CD14-positive monocyte (primary cell): ENCODE measurements at regions not wholly inside any gene's neighbourhood (a gene's known extent, or its start where the extent isn't known, plus 50 kb on each side); places are given as distances from the start of the nearest gene placed in this dataset.
A peak's percentile ranks its signal among the peaks of the same experiment; 100 is the strongest.
"Not testable (repeated sequence)": the region's sequence is repeated elsewhere in the genome, so short reads cannot be mapped to it uniquely, and the experiment has no call there.

Experiments
- DNase-seq, 3 donors: peaks; one replicate each; pipeline ENCODE4 v3.0.0-alpha.2; 2011 to 2022
- H2AFZ ChIP-seq: 2 replicates; pipeline ENCODE4 v1.6.0; 2012; ENCODE audit warnings: mild to moderate bottlenecking, low read depth, low read length, inconsistent platforms; ENCODE audit not compliant: insufficient read depth, poor library complexity, severe bottlenecking
- H3K27ac ChIP-seq, 2 donors: 1 replicate in 1 of 2; 2 replicates in 1 of 2; pipeline ENCODE4 v1.5.1; 2012 to 2013; ENCODE audit warnings: low read length in 2 of 2, control low read depth in 1 of 2, inconsistent platforms in 1 of 2, low read depth in 1 of 2, mild to moderate bottlenecking in 1 of 2
- H3K27me3 ChIP-seq, 2 donors: one replicate each; pipeline versions ENCODE4 v1.6.0 to v1.6.1; 2011 to 2013; ENCODE audit warnings: low read length in 2 of 2; ENCODE audit not compliant: control insufficient read depth in 2 of 2, insufficient read depth in 2 of 2
- H3K36me3 ChIP-seq, 2 donors: replicated peaks in 1 of 2; 1 replicate in 1 of 2; 2 replicates in 1 of 2; pipeline versions ENCODE4 v1.5.1 to v1.6.1; 2012 to 2013; ENCODE audit warnings: low read length in 2 of 2, control low read depth in 1 of 2, inconsistent platforms in 1 of 2, mild to moderate bottlenecking in 1 of 2; ENCODE audit not compliant: insufficient read depth in 2 of 2, control insufficient read depth in 1 of 2
- H3K4me1 ChIP-seq, 2 donors: 1 replicate in 1 of 2; 2 replicates in 1 of 2; pipeline versions ENCODE4 v1.5.1 to v1.6.1; 2012 to 2013; ENCODE audit warnings: low read length in 2 of 2, control low read depth in 1 of 2, inconsistent platforms in 1 of 2, mild to moderate bottlenecking in 1 of 2, moderate library complexity in 1 of 2; ENCODE audit not compliant: insufficient read depth in 2 of 2, control insufficient read depth in 1 of 2
- H3K4me2 ChIP-seq: replicated peaks from 2 replicates; pipeline ENCODE3; 2012; ENCODE audit warnings: low read length, moderate library complexity, mild to moderate bottlenecking; ENCODE audit not compliant: poor library complexity, severe bottlenecking; ENCODE audit errors: extremely low read depth
- H3K4me3 ChIP-seq, 3 experiments: fragments of 200-600 bp in 1 of 3; sonication (generic) in 1 of 3; replicated peaks in 1 of 3; 1 replicate in 2 of 3; 2 replicates in 1 of 3; pipeline ENCODE4 v1.5.1; 2011 to 2013; ENCODE audit warnings: low read length in 3 of 3, mild to moderate bottlenecking in 3 of 3, control low read depth in 2 of 3, low read depth in 2 of 3, inconsistent platforms in 1 of 3, moderate library complexity in 1 of 3
- H3K79me2 ChIP-seq: 2 replicates; pipeline ENCODE4 v1.6.0; 2012; ENCODE audit warnings: mild to moderate bottlenecking, control low read depth, inconsistent platforms, low read length, moderate library complexity; ENCODE audit not compliant: insufficient read depth
- H3K9ac ChIP-seq: 2 replicates; pipeline ENCODE4 v1.6.0; 2017; ENCODE audit warnings: low read length, mild to moderate bottlenecking; ENCODE audit not compliant: insufficient read depth, poor library complexity, severe bottlenecking
- H3K9me3 ChIP-seq, 2 donors: replicated peaks in 1 of 2; 1 replicate in 1 of 2; 2 replicates in 1 of 2; pipeline versions ENCODE4 v1.5.1 to v1.6.1; 2012 to 2013; ENCODE audit warnings: low read length in 2 of 2, control low read depth in 1 of 2; ENCODE audit not compliant: control insufficient read depth in 1 of 2, insufficient read depth in 1 of 2
- H4K20me1 ChIP-seq: 2 replicates; pipeline ENCODE4 v1.6.0; 2012; ENCODE audit warnings: mild to moderate bottlenecking, low read length, control low read depth, moderate library complexity; ENCODE audit not compliant: insufficient read depth
- H3K27ac Mint-ChIP-seq, 7 donors: one replicate each; pipeline ENCODE4 v1.8.0; 2020; ENCODE audit warnings: mild to moderate bottlenecking in 7 of 7, mixed read lengths in 7 of 7, moderate library complexity in 6 of 7, inconsistent platforms in 2 of 7
- H3K27me3 Mint-ChIP-seq, 3 donors: one replicate each; pipeline ENCODE4 v1.8.0; 2021 to 2022; ENCODE audit warnings: low read depth in 3 of 3, mild to moderate bottlenecking in 3 of 3, mixed read lengths in 3 of 3, moderate library complexity in 3 of 3, inconsistent platforms in 1 of 3
- H3K36me3 Mint-ChIP-seq, 2 donors: one replicate each; pipeline ENCODE4 v1.8.0; 2020; ENCODE audit warnings: mixed read lengths in 2 of 2, inconsistent platforms in 1 of 2, mild to moderate bottlenecking in 1 of 2
- H3K4me1 Mint-ChIP-seq: one replicate; pipeline ENCODE4 v1.8.0; 2020; ENCODE audit warnings: mild to moderate bottlenecking, mixed read lengths
- H3K4me3 Mint-ChIP-seq, 2 donors: one replicate each; pipeline ENCODE4 v1.8.0; 2020; ENCODE audit warnings: mild to moderate bottlenecking in 2 of 2, mixed read lengths in 2 of 2, moderate library complexity in 1 of 2
- H3K9me3 Mint-ChIP-seq, 7 donors: one replicate each; pipeline ENCODE4 v1.8.0; 2020 to 2022; ENCODE audit warnings: mixed read lengths in 7 of 7, mild to moderate bottlenecking in 6 of 7, moderate library complexity in 6 of 7, inconsistent platforms in 2 of 7
- WGBS: methylation state at CpG from one replicate; pipeline ENCODE4 v1.1.5; 2013; ENCODE audit warnings: missing lambda C conversion rate; ENCODE audit not compliant: insufficient coverage; 5-methylcytosine and 5-hydroxymethylcytosine counted together
- intact Hi-C, 2 donors: fragments of 100-400 bp; cut with micrococcal nuclease; formaldehyde crosslinking; loops; one replicate each; pipeline versions ENCODE4 v1.15.0 to v1.15.1; 2023
- TF ChIP-seq, protein P1 (sequence below): fragments of 200-600 bp; IDR thresholded peaks from one replicate; pipeline ENCODE4 v1.8.0; 2022; ENCODE audit warnings: antibody characterized with exemption, mild to moderate bottlenecking

DNA sequence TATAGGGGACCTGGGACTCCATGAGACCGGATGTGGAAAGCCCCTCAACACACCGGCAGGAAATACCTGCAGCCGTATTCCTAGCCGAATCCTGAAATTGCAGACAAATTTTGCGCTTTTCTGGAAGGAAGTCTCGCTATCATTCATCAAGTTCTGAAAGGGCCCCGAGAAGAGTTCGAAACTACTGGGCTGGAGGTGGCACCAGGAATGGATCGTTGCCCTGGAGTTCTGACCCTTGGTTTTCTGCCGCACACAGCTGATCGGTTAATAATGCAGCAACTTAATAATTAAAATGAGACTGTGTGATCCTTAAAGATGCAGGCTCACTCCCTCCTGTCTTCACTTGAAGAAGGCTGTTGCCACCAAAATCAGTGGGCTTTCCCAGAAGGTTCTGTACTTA is 55.7 kb upstream of the MRTFB start:
- whole genome bisulfite sequencing = 38% methylated on average over 10 of the region's 11 CpGs
- Histone ChIP-seq H3K4me1 (peaks cover 11 to 20% of the 10 kb centered on the region in 2 donors), H3K4me3 (peak overlapping the region in 1 of 3 experiments; percentile 15), H3K27me3 (no peaks in the 10 kb centered on the region), H2AFZ (no peak overlapping the region), H3K79me2 (no peaks in the 10 kb centered on the region), H4K20me1 (no peaks in the 10 kb centered on the region), H3K9me3 (no peaks in the 10 kb centered on the region), H3K36me3 (no peaks in the 10 kb centered on the region), H3K4me2 (peak overlapping the region; percentile 2), H3K9ac (no peak overlapping the region), H3K27ac (peak overlapping the region in 1 of 2 donors; percentile 2)
- H3K4me1 Mint-ChIP-seq = peaks cover 12% of the 10 kb centered on the region
- intact Hi-C loops = no loop called here
- peak overlapping the region in 4 of 7 donors; percentile 56 to 88 (median 74) for H3K27ac Mint-ChIP-seq
- TF ChIP-seq, protein P1, sequence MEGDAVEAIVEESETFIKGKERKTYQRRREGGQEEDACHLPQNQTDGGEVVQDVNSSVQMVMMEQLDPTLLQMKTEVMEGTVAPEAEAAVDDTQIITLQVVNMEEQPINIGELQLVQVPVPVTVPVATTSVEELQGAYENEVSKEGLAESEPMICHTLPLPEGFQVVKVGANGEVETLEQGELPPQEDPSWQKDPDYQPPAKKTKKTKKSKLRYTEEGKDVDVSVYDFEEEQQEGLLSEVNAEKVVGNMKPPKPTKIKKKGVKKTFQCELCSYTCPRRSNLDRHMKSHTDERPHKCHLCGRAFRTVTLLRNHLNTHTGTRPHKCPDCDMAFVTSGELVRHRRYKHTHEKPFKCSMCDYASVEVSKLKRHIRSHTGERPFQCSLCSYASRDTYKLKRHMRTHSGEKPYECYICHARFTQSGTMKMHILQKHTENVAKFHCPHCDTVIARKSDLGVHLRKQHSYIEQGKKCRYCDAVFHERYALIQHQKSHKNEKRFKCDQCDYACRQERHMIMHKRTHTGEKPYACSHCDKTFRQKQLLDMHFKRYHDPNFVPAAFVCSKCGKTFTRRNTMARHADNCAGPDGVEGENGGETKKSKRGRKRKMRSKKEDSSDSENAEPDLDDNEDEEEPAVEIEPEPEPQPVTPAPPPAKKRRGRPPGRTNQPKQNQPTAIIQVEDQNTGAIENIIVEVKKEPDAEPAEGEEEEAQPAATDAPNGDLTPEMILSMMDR = no peak
- no peak for DNase-seq
- H3K4me3 Mint-ChIP-seq = peak overlapping the region in 1 of 2 donors; percentile 65
- peaks cover 0 to 4% (median 0%) of the 10 kb centered on the region in 7 donors for H3K9me3 Mint-ChIP-seq
- H3K36me3 Mint-ChIP-seq = no peaks in the 10 kb centered on the region
- H3K27me3 Mint-ChIP-seq = peaks cover 6 to 13% (median 7%) of the 10 kb centered on the region in 3 donors

DNA sequence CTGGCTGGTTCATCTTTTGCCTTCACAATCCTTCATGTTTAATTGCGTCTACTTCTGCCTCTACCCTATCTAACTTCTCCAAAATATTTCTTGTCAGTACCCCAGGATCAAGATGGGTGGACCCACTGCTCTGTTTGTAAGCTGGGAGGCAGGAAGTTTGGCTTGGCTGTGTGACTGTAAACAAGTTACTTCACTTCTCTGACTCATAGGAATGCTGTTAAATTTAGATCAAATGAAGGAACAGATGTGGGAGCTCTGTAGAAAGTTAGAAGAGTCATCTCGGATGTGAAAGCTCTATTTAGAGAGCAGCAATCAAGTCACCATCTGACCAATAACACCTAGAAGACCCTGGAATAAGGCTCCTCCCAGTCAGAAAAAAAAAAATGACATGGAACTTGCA is 55.2 kb upstream of the MRTFB start:
- peak; percentile 34 to 72 (median 51) for DNase-seq
- H3K27me3 Mint-ChIP-seq = peaks cover 6 to 13% (median 7%) of the 10 kb centered on the region in 3 donors
- peak overlapping the region in 1 of 2 donors; percentile 18 for H3K27ac ChIP-seq
- no CpG with 5 or more reads among the region's 2 CpGs for WGBS
- H3K27ac Mint-ChIP-seq = peak overlapping the region in 5 of 7 donors; percentile 16 to 77 (median 20)
- peak overlapping the region in 1 of 3 experiments; percentile 15 for H3K4me3 ChIP-seq
- TF ChIP-seq, protein P1 = no peak
- no peaks in the 10 kb centered on the region for H3K9me3 ChIP-seq
- peaks cover 12% of the 10 kb centered on the region for H3K4me1 Mint-ChIP-seq
- peak overlapping the region; percentile 14 for H3K4me2 ChIP-seq
- no peak overlapping the region for H3K9ac ChIP-seq
- peak overlapping the region in 1 of 2 donors; percentile 65 for H3K4me3 Mint-ChIP-seq
- H3K36me3 ChIP-seq = no peaks in the 10 kb centered on the region
- no peaks in the 10 kb centered on the region for H3K27me3 ChIP-seq
- no peaks in the 10 kb centered on the region for H3K79me2 ChIP-seq
- no peaks in the 10 kb centered on the region for H4K20me1 ChIP-seq
- peaks cover 0 to 4% (median 0%) of the 10 kb centered on the region in 7 donors for H3K9me3 Mint-ChIP-seq
- H2AFZ ChIP-seq = no peak overlapping the region
- H3K4me1 ChIP-seq = peaks cover 11 to 20% of the 10 kb centered on the region in 2 donors
- H3K36me3 Mint-ChIP-seq = no peaks in the 10 kb centered on the region
- intact Hi-C loops = no loop called here

DNA sequence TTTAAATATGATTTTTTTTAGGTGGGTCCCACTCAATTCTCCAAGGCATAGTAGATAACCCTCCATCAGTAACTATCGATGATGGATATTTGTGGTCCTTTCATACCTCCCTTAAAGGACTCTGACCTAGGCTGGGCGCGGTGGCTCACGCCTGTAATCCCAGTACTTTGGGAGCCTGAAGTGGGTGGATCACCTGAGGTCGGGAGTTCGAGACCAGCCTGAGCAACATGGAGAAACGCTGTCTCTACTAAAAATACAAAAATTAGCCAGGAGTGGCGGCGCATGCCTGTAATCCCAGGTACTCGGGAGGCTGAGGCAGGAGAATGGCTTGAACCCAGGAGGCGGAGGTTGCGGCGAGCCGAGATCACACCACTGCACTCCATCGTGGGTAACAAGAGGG is 54.8 kb upstream of the MRTFB start:
- H3K4me3 Mint-ChIP-seq, DNase-seq, H3K79me2 ChIP-seq, H4K20me1 ChIP-seq, intact Hi-C loops, H3K9me3 ChIP-seq, H2AFZ ChIP-seq, H3K36me3 Mint-ChIP-seq, H3K9ac ChIP-seq, H3K36me3 ChIP-seq, H3K9me3 Mint-ChIP-seq, H3K27me3 ChIP-seq: not testable (repeated sequence)
- 100% methylated on average over 5 of the region's 15 CpGs for WGBS
- Histone ChIP-seq H3K27ac (peak overlapping the region in 1 of 2 donors; percentile 18), H3K4me2 (peak overlapping the region; percentile 14), H3K4me1 (peaks cover 11 to 20% of the 10 kb centered on the region in 2 donors), H3K4me3 (peak overlapping the region in 1 of 3 experiments; percentile 15)
- Mint-ChIP-seq H3K27ac (peak overlapping the region in 3 of 7 donors; percentile 16 to 60 (median 22)), H3K27me3 (peaks cover 6 to 11% (median 7%) of the 10 kb centered on the region in 3 donors), H3K4me1 (peaks cover 12% of the 10 kb centered on the region)
